Mammary epithelial cell (primary cell): ENCODE measurements at regions not wholly inside any gene's neighbourhood (a gene's known extent, or its start where the extent isn't known, plus 50 kb on each side); places are given as distances from the start of the nearest gene placed in this dataset.

Experiments
- EZH2 ChIP-seq: IDR thresholded peaks from 2 replicates; pipeline ENCODE4 v1.6.1; 2012; ENCODE audit warnings: low read length, inconsistent platforms, borderline replicate concordance
- TF ChIP-seq, protein P1 (sequence below), 2 donors: IDR thresholded peaks in 1 of 2; conservative IDR thresholded peaks in 1 of 2; 2 replicates each; pipeline ENCODE4 v1.5.1; 2011 to 2012; ENCODE audit warnings: inconsistent platforms in 2 of 2, low read length in 2 of 2, mild to moderate bottlenecking in 2 of 2, control low read depth in 1 of 2, low read depth in 1 of 2; ENCODE audit not compliant: insufficient read depth in 1 of 2; ENCODE audit errors: extremely low read depth in 1 of 2

DNA sequence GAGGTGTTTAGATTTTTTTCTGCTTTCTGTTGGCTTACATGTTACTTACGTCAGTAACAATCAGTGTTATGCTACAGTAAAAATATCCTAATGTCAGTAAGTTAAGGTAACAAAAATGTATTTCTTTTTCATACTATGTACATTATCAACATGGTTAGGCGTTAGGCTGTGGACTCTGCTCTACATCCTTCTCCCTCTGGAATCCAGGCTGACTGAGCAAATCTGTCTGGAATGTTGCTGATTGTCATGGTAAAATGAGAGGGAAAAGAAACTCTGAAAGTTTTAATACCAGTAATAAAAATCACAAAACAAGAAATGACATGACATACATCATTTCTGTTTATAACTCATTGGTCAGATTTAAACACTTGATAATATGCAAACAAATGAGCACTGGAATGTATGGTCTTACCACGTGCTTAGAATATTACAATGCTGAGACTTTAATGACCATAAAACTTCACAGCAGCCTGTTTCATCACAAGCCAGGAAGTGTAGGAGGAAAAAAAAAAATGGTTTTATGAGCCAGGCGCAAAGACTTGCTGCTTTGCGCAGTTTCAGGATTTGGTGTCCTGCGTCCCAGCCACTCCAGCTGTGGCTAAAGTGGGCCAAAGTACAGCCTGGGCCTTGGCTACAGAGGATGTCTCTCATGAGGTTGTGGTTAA, 252.4 kb downstream of the FSIP2 start:
- TF ChIP-seq, protein P1, sequence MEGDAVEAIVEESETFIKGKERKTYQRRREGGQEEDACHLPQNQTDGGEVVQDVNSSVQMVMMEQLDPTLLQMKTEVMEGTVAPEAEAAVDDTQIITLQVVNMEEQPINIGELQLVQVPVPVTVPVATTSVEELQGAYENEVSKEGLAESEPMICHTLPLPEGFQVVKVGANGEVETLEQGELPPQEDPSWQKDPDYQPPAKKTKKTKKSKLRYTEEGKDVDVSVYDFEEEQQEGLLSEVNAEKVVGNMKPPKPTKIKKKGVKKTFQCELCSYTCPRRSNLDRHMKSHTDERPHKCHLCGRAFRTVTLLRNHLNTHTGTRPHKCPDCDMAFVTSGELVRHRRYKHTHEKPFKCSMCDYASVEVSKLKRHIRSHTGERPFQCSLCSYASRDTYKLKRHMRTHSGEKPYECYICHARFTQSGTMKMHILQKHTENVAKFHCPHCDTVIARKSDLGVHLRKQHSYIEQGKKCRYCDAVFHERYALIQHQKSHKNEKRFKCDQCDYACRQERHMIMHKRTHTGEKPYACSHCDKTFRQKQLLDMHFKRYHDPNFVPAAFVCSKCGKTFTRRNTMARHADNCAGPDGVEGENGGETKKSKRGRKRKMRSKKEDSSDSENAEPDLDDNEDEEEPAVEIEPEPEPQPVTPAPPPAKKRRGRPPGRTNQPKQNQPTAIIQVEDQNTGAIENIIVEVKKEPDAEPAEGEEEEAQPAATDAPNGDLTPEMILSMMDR (conservative IDR thresholded peaks at IDR 0.05 in 1 of 2, IDR thresholded peaks at IDR 0.05 in 1 of 2; ENCODE audit: extremely low read depth in 1 of 2, insufficient read depth in 1 of 2, low read depth in 1 of 2, low read length in 2 of 2) = no peak
- TF ChIP-seq EZH2 = no peak
